GM23338 (cell line): ENCODE measurements at regions not wholly inside any gene's neighbourhood (a gene's known extent, or its start where the extent isn't known, plus 50 kb on each side); places are given as distances from the start of the nearest gene placed in this dataset.

Experiments used
- ATAC-seq: fragments of 200-7000 bp; cut with Tn5 transposase; 3 replicates; pipeline ENCODE4 v1.9.1; 2020
- DNase-seq: peaks from one replicate; pipeline ENCODE4 v3.0.0-alpha.2; 2015; ENCODE audit warnings: low spot score
- H2AFZ ChIP-seq: fragments of 200-600 bp; sonication (generic); 2 replicates; pipeline ENCODE4 v1.8.0; 2016; ENCODE audit warnings: antibody characterized with exemption, mild to moderate bottlenecking, moderate library complexity
- H3F3A ChIP-seq: fragments of 200-600 bp; sonication (generic); replicated peaks from 2 replicates; pipeline ENCODE4 v1.8.0; 2017; ENCODE audit warnings: antibody characterized with exemption, mixed run types, low read depth
- H3K27ac ChIP-seq: fragments of 200-600 bp; sonication (generic); 2 replicates; pipeline ENCODE4 v1.6.1; 2016; ENCODE audit warnings: low read depth
- H3K27me3 ChIP-seq: fragments of 200-600 bp; sonication (generic); 2 replicates; pipeline ENCODE4 v1.8.0; 2016; ENCODE audit warnings: mild to moderate bottlenecking, mixed run types, moderate library complexity; ENCODE audit not compliant: insufficient read depth
- H3K36me3 ChIP-seq: fragments of 200-600 bp; sonication (generic); 2 replicates; pipeline ENCODE4 v1.8.0; 2016; ENCODE audit warnings: mild to moderate bottlenecking; ENCODE audit not compliant: insufficient read depth
- H3K4me1 ChIP-seq: fragments of 200-600 bp; sonication (generic); 2 replicates; pipeline ENCODE4 v1.8.0; 2016; ENCODE audit warnings: mild to moderate bottlenecking, moderate library complexity; ENCODE audit not compliant: insufficient read depth
- H3K4me2 ChIP-seq: fragments of 200-600 bp; sonication (generic); 2 replicates; pipeline ENCODE4 v1.7.1; 2017; ENCODE audit warnings: mixed run types
- H3K4me3 ChIP-seq: fragments of 200-600 bp; sonication (generic); 2 replicates; pipeline ENCODE4 v1.6.1; 2016; ENCODE audit warnings: mixed run types
- H3K79me2 ChIP-seq: fragments of 200-600 bp; sonication (generic); replicated peaks from 2 replicates; pipeline ENCODE4 v1.8.0; 2017; ENCODE audit warnings: mild to moderate bottlenecking; ENCODE audit not compliant: insufficient read depth
- H3K9me2 ChIP-seq: fragments of 200-600 bp; sonication (generic); 2 replicates; pipeline ENCODE4 v1.8.0; 2017; ENCODE audit not compliant: insufficient read depth
- H4K20me1 ChIP-seq: fragments of 200-600 bp; sonication (generic); replicated peaks from 2 replicates; pipeline ENCODE4 v1.8.0; 2017; ENCODE audit warnings: mild to moderate bottlenecking; ENCODE audit not compliant: insufficient read depth
- H3K27ac Mint-ChIP-seq: 2 replicates; pipeline ENCODE4 v1.8.0; 2020; ENCODE audit warnings: inconsistent platforms, mild to moderate bottlenecking, moderate library complexity, mixed read lengths
- H3K27me3 Mint-ChIP-seq: 3 replicates; pipeline ENCODE4 v1.8.0; 2022; ENCODE audit warnings: low read depth, mild to moderate bottlenecking, moderate library complexity, mixed read lengths, inconsistent platforms; ENCODE audit not compliant: insufficient read depth, poor library complexity
- H3K36me3 Mint-ChIP-seq: 3 replicates; pipeline ENCODE4 v1.8.0; 2021; ENCODE audit warnings: low read depth, mild to moderate bottlenecking, inconsistent platforms, moderate library complexity, mixed read lengths
- H3K4me1 Mint-ChIP-seq: 3 replicates; pipeline ENCODE4 v1.8.0; 2020; ENCODE audit warnings: mild to moderate bottlenecking, inconsistent platforms, mixed read lengths
- H3K4me3 Mint-ChIP-seq: 3 replicates; pipeline ENCODE4 v1.8.0; 2021; ENCODE audit warnings: moderate library complexity, mild to moderate bottlenecking, inconsistent platforms, mixed read lengths
- H3K9me3 Mint-ChIP-seq: 3 replicates; pipeline ENCODE4 v1.8.0; 2020; ENCODE audit warnings: moderate library complexity, mild to moderate bottlenecking, inconsistent platforms, mixed read lengths
- CREB1 ChIP-seq: fragments of 250-450 bp; sonication (Bioruptor Pico); IDR thresholded peaks from 2 replicates; pipeline ENCODE4 v1.5.0; 2020; ENCODE audit warnings: low read depth, mild to moderate bottlenecking, moderate library complexity
- EZH2 ChIP-seq: fragments of 200-600 bp; sonication (generic); IDR thresholded peaks from one replicate; pipeline ENCODE4 v1.8.0; 2017; ENCODE audit warnings: antibody characterized with exemption, mild to moderate bottlenecking, low read depth; ENCODE audit not compliant: unreplicated experiment
- EZH2phosphoT487 ChIP-seq: fragments of 200-600 bp; sonication (generic); IDR thresholded peaks from one replicate; pipeline ENCODE4 v1.8.1; 2018; ENCODE audit warnings: antibody characterized with exemption; ENCODE audit not compliant: unreplicated experiment
- JUNB ChIP-seq: IDR thresholded peaks from one replicate; pipeline ENCODE4 v1.6.1; 2016; ENCODE audit warnings: antibody characterized with exemption; ENCODE audit not compliant: unreplicated experiment
- NANOG ChIP-seq: IDR thresholded peaks from 2 replicates; pipeline ENCODE4 v1.6.1; 2016; ENCODE audit warnings: antibody characterized with exemption, borderline replicate concordance
- POLR2AphosphoS5 ChIP-seq: IDR thresholded peaks from 2 replicates; pipeline ENCODE4 v1.6.1; 2016; ENCODE audit warnings: antibody characterized with exemption, low read depth
- STAT1 ChIP-seq: IDR thresholded peaks from one replicate; pipeline ENCODE4 v1.6.1; 2016; ENCODE audit warnings: antibody characterized with exemption; ENCODE audit not compliant: unreplicated experiment
- ZNF114 ChIP-seq: fragments of 250-450 bp; sonication (Bioruptor Pico); IDR thresholded peaks from 2 replicates; pipeline ENCODE4 v1.5.0; 2020; ENCODE audit warnings: mild to moderate bottlenecking, moderate library complexity
- ZNF331 ChIP-seq: fragments of 250-450 bp; sonication (Bioruptor Pico); IDR thresholded peaks from 2 replicates; pipeline ENCODE4 v1.5.0; 2020; ENCODE audit warnings: low read depth, mild to moderate bottlenecking, moderate library complexity
- TF ChIP-seq, protein P1 (sequence below): fragments of 250-450 bp; sonication (Bioruptor Pico); IDR thresholded peaks from 2 replicates; pipeline ENCODE4 v1.5.0; 2020; ENCODE audit warnings: mild to moderate bottlenecking, moderate library complexity
- TF ChIP-seq, protein P2 (sequence below), 2 experiments: fragments of 200-600 bp in 1 of 2; sonication (generic) in 1 of 2; conservative IDR thresholded peaks; 2 replicates each; pipeline versions ENCODE4 v1.5.1 to v1.6.1; 2016 to 2017; ENCODE audit warnings: antibody characterized with exemption in 2 of 2, low read depth in 2 of 2, mild to moderate bottlenecking in 2 of 2, moderate library complexity in 1 of 2
- TF ChIP-seq, protein P3 (sequence below): IDR thresholded peaks from one replicate; pipeline ENCODE4 v1.6.1; 2018; ENCODE audit warnings: antibody characterized with exemption; ENCODE audit not compliant: unreplicated experiment
- TF ChIP-seq, protein P4 (sequence below): IDR thresholded peaks from 2 replicates; pipeline ENCODE4 v1.6.1; 2016; ENCODE audit warnings: antibody characterized with exemption

DNA sequence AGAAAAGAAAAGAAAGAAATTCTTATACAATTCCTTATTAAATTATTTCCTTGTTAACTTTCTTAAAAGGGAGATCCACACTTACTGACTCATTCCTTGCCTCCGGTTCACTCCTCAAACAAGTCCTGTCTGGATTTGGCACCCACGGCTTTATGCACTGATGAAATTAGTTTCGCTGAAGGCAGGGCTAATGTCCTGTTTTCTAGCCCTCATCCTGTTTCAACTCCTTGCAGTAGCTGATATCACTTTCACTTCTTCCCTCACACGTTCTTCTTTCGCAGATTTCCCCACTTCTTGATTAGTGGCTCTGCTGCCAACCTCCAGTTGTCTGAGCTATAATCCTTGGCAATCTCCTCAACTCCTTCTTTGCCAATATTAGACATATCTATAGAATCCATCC is 215.2 kb downstream of the URB2 start:
- H3K4me3 Mint-ChIP-seq, result no peak overlapping the region
- no peak for TF ChIP-seq EZH2phosphoT487
- TF ChIP-seq EZH2, result no peak
- no peak for TF ChIP-seq STAT1
- TF ChIP-seq, protein P1, sequence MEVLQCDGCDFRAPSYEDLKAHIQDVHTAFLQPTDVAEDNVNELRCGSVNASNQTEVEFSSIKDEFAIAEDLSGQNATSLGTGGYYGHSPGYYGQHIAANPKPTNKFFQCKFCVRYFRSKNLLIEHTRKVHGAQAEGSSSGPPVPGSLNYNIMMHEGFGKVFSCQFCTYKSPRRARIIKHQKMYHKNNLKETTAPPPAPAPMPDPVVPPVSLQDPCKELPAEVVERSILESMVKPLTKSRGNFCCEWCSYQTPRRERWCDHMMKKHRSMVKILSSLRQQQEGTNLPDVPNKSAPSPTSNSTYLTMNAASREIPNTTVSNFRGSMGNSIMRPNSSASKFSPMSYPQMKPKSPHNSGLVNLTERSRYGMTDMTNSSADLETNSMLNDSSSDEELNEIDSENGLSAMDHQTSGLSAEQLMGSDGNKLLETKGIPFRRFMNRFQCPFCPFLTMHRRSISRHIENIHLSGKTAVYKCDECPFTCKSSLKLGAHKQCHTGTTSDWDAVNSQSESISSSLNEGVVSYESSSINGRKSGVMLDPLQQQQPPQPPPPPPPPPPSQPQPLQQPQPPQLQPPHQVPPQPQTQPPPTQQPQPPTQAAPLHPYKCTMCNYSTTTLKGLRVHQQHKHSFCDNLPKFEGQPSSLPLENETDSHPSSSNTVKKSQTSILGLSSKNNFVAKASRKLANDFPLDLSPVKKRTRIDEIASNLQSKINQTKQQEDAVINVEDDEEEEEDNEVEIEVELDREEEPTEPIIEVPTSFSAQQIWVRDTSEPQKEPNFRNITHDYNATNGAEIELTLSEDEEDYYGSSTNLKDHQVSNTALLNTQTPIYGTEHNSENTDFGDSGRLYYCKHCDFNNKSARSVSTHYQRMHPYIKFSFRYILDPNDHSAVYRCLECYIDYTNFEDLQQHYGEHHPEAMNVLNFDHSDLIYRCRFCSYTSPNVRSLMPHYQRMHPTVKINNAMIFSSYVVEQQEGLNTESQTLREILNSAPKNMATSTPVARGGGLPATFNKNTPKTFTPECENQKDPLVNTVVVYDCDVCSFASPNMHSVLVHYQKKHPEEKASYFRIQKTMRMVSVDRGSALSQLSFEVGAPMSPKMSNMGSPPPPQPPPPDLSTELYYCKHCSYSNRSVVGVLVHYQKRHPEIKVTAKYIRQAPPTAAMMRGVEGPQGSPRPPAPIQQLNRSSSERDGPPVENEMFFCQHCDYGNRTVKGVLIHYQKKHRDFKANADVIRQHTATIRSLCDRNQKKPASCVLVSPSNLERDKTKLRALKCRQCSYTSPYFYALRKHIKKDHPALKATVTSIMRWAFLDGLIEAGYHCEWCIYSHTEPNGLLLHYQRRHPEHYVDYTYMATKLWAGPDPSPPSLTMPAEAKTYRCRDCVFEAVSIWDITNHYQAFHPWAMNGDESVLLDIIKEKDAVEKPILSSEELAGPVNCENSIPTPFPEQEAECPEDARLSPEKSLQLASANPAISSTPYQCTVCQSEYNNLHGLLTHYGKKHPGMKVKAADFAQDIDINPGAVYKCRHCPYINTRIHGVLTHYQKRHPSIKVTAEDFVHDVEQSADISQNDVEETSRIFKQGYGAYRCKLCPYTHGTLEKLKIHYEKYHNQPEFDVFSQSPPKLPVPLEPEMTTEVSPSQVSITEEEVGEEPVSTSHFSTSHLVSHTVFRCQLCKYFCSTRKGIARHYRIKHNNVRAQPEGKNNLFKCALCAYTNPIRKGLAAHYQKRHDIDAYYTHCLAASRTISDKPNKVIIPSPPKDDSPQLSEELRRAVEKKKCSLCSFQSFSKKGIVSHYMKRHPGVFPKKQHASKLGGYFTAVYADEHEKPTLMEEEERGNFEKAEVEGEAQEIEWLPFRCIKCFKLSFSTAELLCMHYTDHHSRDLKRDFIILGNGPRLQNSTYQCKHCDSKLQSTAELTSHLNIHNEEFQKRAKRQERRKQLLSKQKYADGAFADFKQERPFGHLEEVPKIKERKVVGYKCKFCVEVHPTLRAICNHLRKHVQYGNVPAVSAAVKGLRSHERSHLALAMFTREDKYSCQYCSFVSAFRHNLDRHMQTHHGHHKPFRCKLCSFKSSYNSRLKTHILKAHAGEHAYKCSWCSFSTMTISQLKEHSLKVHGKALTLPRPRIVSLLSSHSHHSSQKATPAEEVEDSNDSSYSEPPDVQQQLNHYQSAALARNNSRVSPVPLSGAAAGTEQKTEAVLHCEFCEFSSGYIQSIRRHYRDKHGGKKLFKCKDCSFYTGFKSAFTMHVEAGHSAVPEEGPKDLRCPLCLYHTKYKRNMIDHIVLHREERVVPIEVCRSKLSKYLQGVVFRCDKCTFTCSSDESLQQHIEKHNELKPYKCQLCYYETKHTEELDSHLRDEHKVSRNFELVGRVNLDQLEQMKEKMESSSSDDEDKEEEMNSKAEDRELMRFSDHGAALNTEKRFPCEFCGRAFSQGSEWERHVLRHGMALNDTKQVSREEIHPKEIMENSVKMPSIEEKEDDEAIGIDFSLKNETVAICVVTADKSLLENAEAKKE (CRISPR knock-in tag), result no peak
- TF ChIP-seq, protein P2, sequence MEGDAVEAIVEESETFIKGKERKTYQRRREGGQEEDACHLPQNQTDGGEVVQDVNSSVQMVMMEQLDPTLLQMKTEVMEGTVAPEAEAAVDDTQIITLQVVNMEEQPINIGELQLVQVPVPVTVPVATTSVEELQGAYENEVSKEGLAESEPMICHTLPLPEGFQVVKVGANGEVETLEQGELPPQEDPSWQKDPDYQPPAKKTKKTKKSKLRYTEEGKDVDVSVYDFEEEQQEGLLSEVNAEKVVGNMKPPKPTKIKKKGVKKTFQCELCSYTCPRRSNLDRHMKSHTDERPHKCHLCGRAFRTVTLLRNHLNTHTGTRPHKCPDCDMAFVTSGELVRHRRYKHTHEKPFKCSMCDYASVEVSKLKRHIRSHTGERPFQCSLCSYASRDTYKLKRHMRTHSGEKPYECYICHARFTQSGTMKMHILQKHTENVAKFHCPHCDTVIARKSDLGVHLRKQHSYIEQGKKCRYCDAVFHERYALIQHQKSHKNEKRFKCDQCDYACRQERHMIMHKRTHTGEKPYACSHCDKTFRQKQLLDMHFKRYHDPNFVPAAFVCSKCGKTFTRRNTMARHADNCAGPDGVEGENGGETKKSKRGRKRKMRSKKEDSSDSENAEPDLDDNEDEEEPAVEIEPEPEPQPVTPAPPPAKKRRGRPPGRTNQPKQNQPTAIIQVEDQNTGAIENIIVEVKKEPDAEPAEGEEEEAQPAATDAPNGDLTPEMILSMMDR (conservative IDR thresholded peaks at IDR 0.05; ENCODE audit: low read depth in 2 of 2), result no peak
- no peak for TF ChIP-seq ZNF331
- no peak for TF ChIP-seq NANOG
- TF ChIP-seq JUNB, result no peak
- no peak for TF ChIP-seq ZNF114 (CRISPR knock-in tag)
- TF ChIP-seq POLR2AphosphoS5, result no peak
- TF ChIP-seq, protein P3, sequence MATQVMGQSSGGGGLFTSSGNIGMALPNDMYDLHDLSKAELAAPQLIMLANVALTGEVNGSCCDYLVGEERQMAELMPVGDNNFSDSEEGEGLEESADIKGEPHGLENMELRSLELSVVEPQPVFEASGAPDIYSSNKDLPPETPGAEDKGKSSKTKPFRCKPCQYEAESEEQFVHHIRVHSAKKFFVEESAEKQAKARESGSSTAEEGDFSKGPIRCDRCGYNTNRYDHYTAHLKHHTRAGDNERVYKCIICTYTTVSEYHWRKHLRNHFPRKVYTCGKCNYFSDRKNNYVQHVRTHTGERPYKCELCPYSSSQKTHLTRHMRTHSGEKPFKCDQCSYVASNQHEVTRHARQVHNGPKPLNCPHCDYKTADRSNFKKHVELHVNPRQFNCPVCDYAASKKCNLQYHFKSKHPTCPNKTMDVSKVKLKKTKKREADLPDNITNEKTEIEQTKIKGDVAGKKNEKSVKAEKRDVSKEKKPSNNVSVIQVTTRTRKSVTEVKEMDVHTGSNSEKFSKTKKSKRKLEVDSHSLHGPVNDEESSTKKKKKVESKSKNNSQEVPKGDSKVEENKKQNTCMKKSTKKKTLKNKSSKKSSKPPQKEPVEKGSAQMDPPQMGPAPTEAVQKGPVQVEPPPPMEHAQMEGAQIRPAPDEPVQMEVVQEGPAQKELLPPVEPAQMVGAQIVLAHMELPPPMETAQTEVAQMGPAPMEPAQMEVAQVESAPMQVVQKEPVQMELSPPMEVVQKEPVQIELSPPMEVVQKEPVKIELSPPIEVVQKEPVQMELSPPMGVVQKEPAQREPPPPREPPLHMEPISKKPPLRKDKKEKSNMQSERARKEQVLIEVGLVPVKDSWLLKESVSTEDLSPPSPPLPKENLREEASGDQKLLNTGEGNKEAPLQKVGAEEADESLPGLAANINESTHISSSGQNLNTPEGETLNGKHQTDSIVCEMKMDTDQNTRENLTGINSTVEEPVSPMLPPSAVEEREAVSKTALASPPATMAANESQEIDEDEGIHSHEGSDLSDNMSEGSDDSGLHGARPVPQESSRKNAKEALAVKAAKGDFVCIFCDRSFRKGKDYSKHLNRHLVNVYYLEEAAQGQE, result no peak
- TF ChIP-seq, protein P4, sequence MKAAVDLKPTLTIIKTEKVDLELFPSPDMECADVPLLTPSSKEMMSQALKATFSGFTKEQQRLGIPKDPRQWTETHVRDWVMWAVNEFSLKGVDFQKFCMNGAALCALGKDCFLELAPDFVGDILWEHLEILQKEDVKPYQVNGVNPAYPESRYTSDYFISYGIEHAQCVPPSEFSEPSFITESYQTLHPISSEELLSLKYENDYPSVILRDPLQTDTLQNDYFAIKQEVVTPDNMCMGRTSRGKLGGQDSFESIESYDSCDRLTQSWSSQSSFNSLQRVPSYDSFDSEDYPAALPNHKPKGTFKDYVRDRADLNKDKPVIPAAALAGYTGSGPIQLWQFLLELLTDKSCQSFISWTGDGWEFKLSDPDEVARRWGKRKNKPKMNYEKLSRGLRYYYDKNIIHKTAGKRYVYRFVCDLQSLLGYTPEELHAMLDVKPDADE, result no peak
- no peak for TF ChIP-seq CREB1 (CRISPR knock-in tag)
- Histone ChIP-seq H3K9me2 (no peaks in the 10 kb centered on the region), H3K27ac (no peak overlapping the region), H3K27me3 (no peaks in the 10 kb centered on the region), H3K4me2 (no peak overlapping the region), H3F3A (no peaks in the 10 kb centered on the region), H4K20me1 (no peaks in the 10 kb centered on the region), H2AFZ (no peak overlapping the region), H3K36me3 (no peaks in the 10 kb centered on the region), H3K79me2 (no peaks in the 10 kb centered on the region), H3K4me3 (no peak overlapping the region), H3K4me1 (peaks cover 7% of the 10 kb centered on the region; the same call in 1 of the 2 replicates)
- H3K36me3 Mint-ChIP-seq, result no peaks in the 10 kb centered on the region
- H3K27ac Mint-ChIP-seq, result no peak overlapping the region
- no peak for DNase-seq
- H3K27me3 Mint-ChIP-seq, result peaks cover 3% of the 10 kb centered on the region
- ATAC-seq, result no peak
- no peaks in the 10 kb centered on the region for H3K9me3 Mint-ChIP-seq
- H3K4me1 Mint-ChIP-seq, result peaks cover 4% of the 10 kb centered on the region; the same call in 1 of the 3 replicates
